Loucy (cell line): ENCODE measurements at regions not wholly inside any gene's neighbourhood (a gene's known extent, or its start where the extent isn't known, plus 50 kb on each side); places are given as distances from the start of the nearest gene placed in this dataset.

Experiments used
- H2AFZ ChIP-seq: fragments of 200-600 bp; sonication (generic); 2 replicates; pipeline ENCODE4 v1.6.0; 2016; ENCODE audit warnings: antibody characterized with exemption, mild to moderate bottlenecking, low read length, moderate library complexity
- H3F3A ChIP-seq: fragments of 200-600 bp; 2 replicates; pipeline ENCODE4 v1.6.0; 2016; ENCODE audit warnings: antibody characterized with exemption, low read depth, mild to moderate bottlenecking
- H3K27me3 ChIP-seq: fragments of 200-600 bp; sonication (generic); 2 replicates; pipeline ENCODE4 v1.6.1; 2014; ENCODE audit warnings: low read length, mild to moderate bottlenecking; ENCODE audit not compliant: insufficient read depth, poor library complexity, severe bottlenecking
- H3K36me3 ChIP-seq: fragments of 200-600 bp; sonication (generic); 2 replicates; pipeline ENCODE4 v1.6.1; 2016; ENCODE audit warnings: low read length; ENCODE audit not compliant: insufficient read depth
- H3K4me1 ChIP-seq: fragments of 200-600 bp; sonication (generic); 2 replicates; pipeline ENCODE4 v1.5.1; 2014; ENCODE audit warnings: low read length, mild to moderate bottlenecking; ENCODE audit not compliant: insufficient read depth, poor library complexity, severe bottlenecking
- H3K4me2 ChIP-seq: fragments of 200-600 bp; sonication (generic); 2 replicates; pipeline ENCODE4 v1.6.0; 2014; ENCODE audit warnings: antibody characterized with exemption, low read length, low read depth, mild to moderate bottlenecking; ENCODE audit not compliant: poor library complexity, severe bottlenecking
- H3K4me3 ChIP-seq: fragments of 200-600 bp; sonication (generic); 2 replicates; pipeline ENCODE4 v1.5.1; 2014; ENCODE audit warnings: low read length, mild to moderate bottlenecking, mixed read lengths; ENCODE audit not compliant: poor library complexity, severe bottlenecking
- H3K79me2 ChIP-seq: fragments of 200-600 bp; sonication (generic); 2 replicates; pipeline ENCODE4 v1.6.1; 2014; ENCODE audit warnings: low read length; ENCODE audit not compliant: insufficient read depth
- H3K9ac ChIP-seq: fragments of 200-600 bp; sonication (generic); 2 replicates; pipeline ENCODE4 v1.6.0; 2014; ENCODE audit warnings: mild to moderate bottlenecking, low read depth, low read length, moderate library complexity; ENCODE audit not compliant: poor library complexity, severe bottlenecking
- H3K9me2 ChIP-seq: fragments of 200-600 bp; sonication (generic); replicated peaks from 2 replicates; pipeline ENCODE4 v1.6.1; 2016; ENCODE audit warnings: low read depth, low read length, mixed read lengths
- H3K9me3 ChIP-seq: fragments of 200-600 bp; sonication (generic); 2 replicates; pipeline ENCODE4 v1.6.1; 2014; ENCODE audit warnings: mild to moderate bottlenecking, antibody characterized with exemption, low read length, low read depth; ENCODE audit not compliant: insufficient read depth
- H4K20me1 ChIP-seq: fragments of 200-600 bp; sonication (generic); 2 replicates; pipeline ENCODE4 v1.6.0; 2014; ENCODE audit warnings: antibody characterized with exemption, low read length, mild to moderate bottlenecking; ENCODE audit not compliant: insufficient read depth, poor library complexity, severe bottlenecking
- EZH2phosphoT487 ChIP-seq: fragments of 200-600 bp; IDR thresholded peaks from 2 replicates; pipeline ENCODE4 v1.6.1; 2018; ENCODE audit warnings: antibody characterized with exemption, mild to moderate bottlenecking, moderate library complexity, borderline replicate concordance
- TF ChIP-seq, protein P1 (sequence below): fragments of 200-600 bp; sonication (generic); conservative IDR thresholded peaks from 2 replicates; pipeline ENCODE4 v1.5.1; 2014; ENCODE audit warnings: mild to moderate bottlenecking, antibody characterized with exemption, low read length

- H4K20me1 ChIP-seq = no peaks in the 10 kb centered on the region
- no peaks in the 10 kb centered on the region for H3K36me3 ChIP-seq
- no peaks in the 10 kb centered on the region for H3K9me2 ChIP-seq
- no peak overlapping the region for H3K4me3 ChIP-seq
- H3F3A ChIP-seq = no peaks in the 10 kb centered on the region
- no peak overlapping the region for H2AFZ ChIP-seq
- no peak overlapping the region for H3K9ac ChIP-seq
- H3K4me2 ChIP-seq = no peak overlapping the region
- no peaks in the 10 kb centered on the region for H3K27me3 ChIP-seq
- H3K4me1 ChIP-seq = no peaks in the 10 kb centered on the region
- no peaks in the 10 kb centered on the region for H3K9me3 ChIP-seq
- no peak for TF ChIP-seq EZH2phosphoT487
- TF ChIP-seq, protein P1, sequence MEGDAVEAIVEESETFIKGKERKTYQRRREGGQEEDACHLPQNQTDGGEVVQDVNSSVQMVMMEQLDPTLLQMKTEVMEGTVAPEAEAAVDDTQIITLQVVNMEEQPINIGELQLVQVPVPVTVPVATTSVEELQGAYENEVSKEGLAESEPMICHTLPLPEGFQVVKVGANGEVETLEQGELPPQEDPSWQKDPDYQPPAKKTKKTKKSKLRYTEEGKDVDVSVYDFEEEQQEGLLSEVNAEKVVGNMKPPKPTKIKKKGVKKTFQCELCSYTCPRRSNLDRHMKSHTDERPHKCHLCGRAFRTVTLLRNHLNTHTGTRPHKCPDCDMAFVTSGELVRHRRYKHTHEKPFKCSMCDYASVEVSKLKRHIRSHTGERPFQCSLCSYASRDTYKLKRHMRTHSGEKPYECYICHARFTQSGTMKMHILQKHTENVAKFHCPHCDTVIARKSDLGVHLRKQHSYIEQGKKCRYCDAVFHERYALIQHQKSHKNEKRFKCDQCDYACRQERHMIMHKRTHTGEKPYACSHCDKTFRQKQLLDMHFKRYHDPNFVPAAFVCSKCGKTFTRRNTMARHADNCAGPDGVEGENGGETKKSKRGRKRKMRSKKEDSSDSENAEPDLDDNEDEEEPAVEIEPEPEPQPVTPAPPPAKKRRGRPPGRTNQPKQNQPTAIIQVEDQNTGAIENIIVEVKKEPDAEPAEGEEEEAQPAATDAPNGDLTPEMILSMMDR = no peak
- H3K79me2 ChIP-seq = no peaks in the 10 kb centered on the region
Measured at GRCh38 chr4:57437649-57438048, 327.5 kb upstream of the IGFBP7 start.

DNA sequence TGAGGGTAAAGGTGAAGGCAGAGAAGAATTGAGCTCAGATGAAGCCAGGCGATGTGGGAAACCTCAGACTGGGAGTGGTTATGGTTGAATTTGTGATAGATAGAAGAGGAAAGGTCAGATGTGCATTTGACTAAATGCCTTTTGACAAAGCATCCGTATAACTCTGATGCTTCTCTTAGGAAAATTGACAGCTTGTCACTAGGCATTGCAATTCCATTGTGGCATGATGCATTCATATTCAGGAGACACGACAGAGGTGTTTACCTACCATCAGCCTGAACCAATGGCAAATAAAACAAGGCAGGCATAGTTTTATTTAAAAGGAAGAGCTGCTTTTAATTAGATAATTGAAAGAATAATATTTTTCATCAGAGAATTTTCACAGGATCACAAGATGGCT lies 325.1 kb upstream of the IGFBP7 start:
- H2AFZ ChIP-seq = no peak overlapping the region
- H3K27me3 ChIP-seq = no peaks in the 10 kb centered on the region
- H3K36me3 ChIP-seq = no peaks in the 10 kb centered on the region
- H3K9ac ChIP-seq = no peak overlapping the region
- H4K20me1 ChIP-seq = no peaks in the 10 kb centered on the region
- no peaks in the 10 kb centered on the region for H3F3A ChIP-seq
- no peaks in the 10 kb centered on the region for H3K4me1 ChIP-seq
- no peak overlapping the region for H3K4me2 ChIP-seq
- no peak overlapping the region for H3K4me3 ChIP-seq
- no peaks in the 10 kb centered on the region for H3K79me2 ChIP-seq
- H3K9me3 ChIP-seq = no peaks in the 10 kb centered on the region
- H3K9me2 ChIP-seq = no peaks in the 10 kb centered on the region
- TF ChIP-seq, protein P1 = no peak
- TF ChIP-seq EZH2phosphoT487 = no peak

- Histone ChIP-seq H3K9ac (no peak overlapping the region), H3K4me1 (no peaks in the 10 kb centered on the region), H3K4me2 (no peak overlapping the region), H3K79me2 (no peaks in the 10 kb centered on the region), H3K36me3 (no peaks in the 10 kb centered on the region), H3K4me3 (no peak overlapping the region), H3K27me3 (no peaks in the 10 kb centered on the region), H3F3A (no peaks in the 10 kb centered on the region), H4K20me1 (no peaks in the 10 kb centered on the region), H3K9me2 (no peaks in the 10 kb centered on the region), H2AFZ (no peak overlapping the region), H3K9me3 (no peaks in the 10 kb centered on the region)
- TF ChIP-seq EZH2phosphoT487 = no peak
- TF ChIP-seq, protein P1 = no peak
Measured at GRCh38 chr4:57430726-57431125, 320.5 kb upstream of the IGFBP7 start.
